ENCODE measurements at regions not wholly inside any gene's neighbourhood (a gene's known extent, or its start where the extent isn't known, plus 50 kb on each side); places are given as distances from the start of the nearest gene placed in this dataset.

DNA sequence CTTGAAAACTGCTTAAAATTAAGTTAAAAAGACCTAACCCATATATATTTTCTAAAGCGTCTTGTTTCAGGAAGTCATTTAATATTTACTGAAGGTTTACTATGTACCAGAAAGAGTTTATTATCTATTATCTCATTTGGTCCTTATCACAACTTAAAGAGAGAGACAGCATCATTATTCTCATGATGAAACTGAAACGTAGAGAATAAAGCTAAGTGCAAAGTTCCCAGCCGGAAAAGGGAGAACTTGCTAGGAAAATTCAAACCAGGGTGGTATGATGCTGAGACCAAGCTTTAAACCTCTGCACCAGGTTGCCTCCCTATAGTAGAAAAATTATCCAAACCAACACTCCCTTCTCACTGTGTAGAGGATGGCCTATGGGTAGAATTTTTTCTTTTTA, 207.7 kb upstream of the BMPER start:
- peaks cover 17% of the 10 kb centered on the region for H3K9me3 Mint-ChIP-seq (ENCODE audit: low read depth, unreplicated experiment)
- no TSS peak for BruUV-seq (replicated peaks)
- intact Hi-C loops (cut with micrococcal nuclease; ENCODE audit: unreplicated experiment): no loop called here

GRCh38 chr7:33698041-33698440, 207.3 kb upstream of the BMPER start:
- TF ChIP-seq CTCF (IDR thresholded peaks at IDR 0.05; ENCODE audit: unreplicated experiment): no peak
- Mint-ChIP-seq H3K27me3 (ENCODE audit: unreplicated experiment) (peaks cover 20% of the 10 kb centered on the region), H3K36me3 (ENCODE audit: insufficient read depth, unreplicated experiment) (no peaks in the 10 kb centered on the region), H3K4me1 (ENCODE audit: low read depth, unreplicated experiment) (peaks cover 17% of the 10 kb centered on the region), H3K9me3 (ENCODE audit: low read depth, unreplicated experiment) (peaks cover 19% of the 10 kb centered on the region), H3K27ac (ENCODE audit: unreplicated experiment) (no peak overlapping the region), H3K4me3 (ENCODE audit: low read depth, unreplicated experiment) (peak overlapping the region; percentile 36)
- intact Hi-C loops (cut with micrococcal nuclease; ENCODE audit: unreplicated experiment): no loop called here
- BruUV-seq (replicated peaks): no TSS peak
- CTCF ChIA-PET: interaction anchor here (0.6 to 0.7 kb wide), 3 partner anchors 24 to 235 kb away, joined by 3 to 5 read pairs (median 3); no protein-coding TSS in a partner anchor
- DNase-seq: no peak

More for the DNA sequence above, 207.7 kb upstream of the BMPER start:
- Mint-ChIP-seq H3K4me1 (ENCODE audit: low read depth, unreplicated experiment) (peaks cover 17% of the 10 kb centered on the region), H3K27ac (ENCODE audit: unreplicated experiment) (no peak overlapping the region), H3K27me3 (ENCODE audit: unreplicated experiment) (peaks cover 20% of the 10 kb centered on the region), H3K36me3 (ENCODE audit: insufficient read depth, unreplicated experiment) (no peaks in the 10 kb centered on the region), H3K4me3 (ENCODE audit: low read depth, unreplicated experiment) (peak overlapping the region; percentile 36)
- CTCF ChIA-PET: interaction anchor here (0.6 to 0.7 kb wide), 2 partner anchors 24 to 55 kb away, joined by 3 read pairs; no protein-coding TSS in a partner anchor
- no peak for DNase-seq
- TF ChIP-seq CTCF (IDR thresholded peaks at IDR 0.05; ENCODE audit: unreplicated experiment): no peak

DNA sequence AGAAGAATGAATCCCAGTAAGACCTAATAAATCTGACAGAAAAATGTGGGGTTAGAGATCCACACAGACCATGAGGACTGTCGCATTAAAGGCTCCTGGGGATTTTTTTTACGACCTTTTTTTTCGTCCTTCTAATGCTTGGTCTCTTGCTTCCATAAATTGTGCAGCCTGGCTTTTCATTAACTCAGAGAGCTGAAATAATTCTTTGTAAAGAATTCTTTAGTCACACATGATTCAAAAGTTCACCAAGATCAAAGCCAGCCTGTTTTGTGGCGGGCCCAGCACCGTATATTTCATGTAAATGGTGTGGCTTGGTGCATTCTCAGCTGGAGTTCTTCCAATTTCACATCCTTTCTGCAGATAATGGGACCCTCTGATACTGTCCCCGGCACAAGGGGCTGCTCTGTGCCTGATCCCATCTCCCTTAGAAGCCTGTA, 206.6 kb upstream of the BMPER start:
- CTCF ChIA-PET: interaction anchor here (0.5 to 0.9 kb wide), 3 partner anchors 40 to 563 kb away, joined by 3 to 5 read pairs (median 4); no protein-coding TSS in a partner anchor
- DNase-seq: no peak
- peaks cover 23% of the 10 kb centered on the region for H3K9me3 Mint-ChIP-seq (ENCODE audit: low read depth, unreplicated experiment)
- peaks cover 23% of the 10 kb centered on the region for H3K27me3 Mint-ChIP-seq (ENCODE audit: unreplicated experiment)
- H3K4me1 Mint-ChIP-seq (ENCODE audit: low read depth, unreplicated experiment): peaks cover 17% of the 10 kb centered on the region
- no peak for TF ChIP-seq CTCF (IDR thresholded peaks at IDR 0.05; ENCODE audit: unreplicated experiment)
- BruUV-seq (replicated peaks): no TSS peak
- peak overlapping the region; percentile 36 for H3K4me3 Mint-ChIP-seq (ENCODE audit: low read depth, unreplicated experiment)
- intact Hi-C loops (cut with micrococcal nuclease; ENCODE audit: unreplicated experiment): no loop called here
- no peaks in the 10 kb centered on the region for H3K36me3 Mint-ChIP-seq (ENCODE audit: insufficient read depth, unreplicated experiment)
- H3K27ac Mint-ChIP-seq (ENCODE audit: unreplicated experiment): no peak overlapping the region

DNA sequence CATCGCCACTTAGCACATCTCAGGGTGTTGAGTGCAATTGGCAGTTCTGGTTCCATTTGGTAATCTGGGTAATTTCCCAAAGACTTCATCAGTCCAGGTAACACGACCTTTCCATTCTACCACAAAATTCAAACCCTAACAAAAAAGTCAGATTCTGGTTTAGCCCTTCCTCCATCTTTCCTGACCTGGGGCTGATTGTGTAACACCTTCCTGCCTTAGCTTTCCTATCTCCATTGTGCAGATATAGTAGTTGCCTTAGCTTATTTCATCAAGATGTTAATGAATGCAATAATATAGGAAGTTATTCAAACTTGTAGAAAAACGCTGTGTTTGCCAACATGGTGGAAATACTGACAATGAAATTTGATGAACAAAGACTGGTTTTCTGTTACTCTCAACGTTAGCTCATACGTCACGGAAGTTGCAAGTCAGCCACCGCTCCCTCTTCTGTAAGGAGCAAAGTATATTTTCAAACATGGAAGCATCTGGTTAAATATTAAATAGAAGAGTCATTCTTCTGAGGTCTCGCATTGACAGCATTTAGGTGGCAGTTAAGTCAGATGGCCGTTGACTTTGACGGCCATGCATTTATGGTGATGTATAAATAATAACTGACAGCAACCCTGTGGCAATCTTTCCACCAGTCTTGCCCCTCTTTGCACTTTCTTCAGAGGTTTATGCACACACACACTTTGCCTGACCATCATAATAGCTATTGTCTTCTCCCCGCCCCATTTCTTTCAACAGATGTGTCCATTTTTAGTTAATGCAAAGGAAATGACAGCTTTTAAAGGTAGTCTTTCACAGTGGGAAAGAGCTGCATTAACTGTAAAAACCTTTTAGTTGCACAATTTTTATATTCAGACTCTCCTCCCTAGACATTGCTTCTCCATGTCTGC, 205.1 kb upstream of the BMPER start:
- CTCF ChIA-PET: no interaction called here
- intact Hi-C loops (cut with micrococcal nuclease; ENCODE audit: unreplicated experiment): no loop called here
- DNase-seq: no peak
- no peaks in the 10 kb centered on the region for H3K36me3 Mint-ChIP-seq (ENCODE audit: insufficient read depth, unreplicated experiment)
- peaks cover 23% of the 10 kb centered on the region for H3K9me3 Mint-ChIP-seq (ENCODE audit: low read depth, unreplicated experiment)
- H3K4me1 Mint-ChIP-seq (ENCODE audit: low read depth, unreplicated experiment): peaks cover 17% of the 10 kb centered on the region
- no peak overlapping the region for H3K4me3 Mint-ChIP-seq (ENCODE audit: low read depth, unreplicated experiment)
- H3K27me3 Mint-ChIP-seq (ENCODE audit: unreplicated experiment): peaks cover 30% of the 10 kb centered on the region
- H3K27ac Mint-ChIP-seq (ENCODE audit: unreplicated experiment): no peak overlapping the region
- BruUV-seq (replicated peaks): no TSS peak
- no peak for TF ChIP-seq CTCF (IDR thresholded peaks at IDR 0.05; ENCODE audit: unreplicated experiment)

Data from Calu3 (cell line).